Smooth muscle cell (in vitro differentiated cells): ENCODE measurements at regions not wholly inside any gene's neighbourhood (a gene's known extent, or its start where the extent isn't known, plus 50 kb on each side); places are given as distances from the start of the nearest gene placed in this dataset.

Source experiments
- DNase-seq: peaks from one replicate; lab custom pipeline; 2025; ENCODE audit not compliant: unreplicated experiment; lab: John Stamatoyannopoulos, UW
- H2AFZ ChIP-seq: fragments of 200-600 bp; sonication (generic); 2 replicates; pipeline ENCODE4 v1.6.0; 2016; ENCODE audit warnings: antibody characterized with exemption, low read depth, mild to moderate bottlenecking
- H3F3A ChIP-seq: fragments of 200-600 bp; sonication (generic); 2 replicates; pipeline ENCODE4 v1.6.0; 2017; ENCODE audit warnings: antibody characterized with exemption, low read depth
- H3K27ac ChIP-seq: fragments of 200-600 bp; sonication (generic); 2 replicates; pipeline ENCODE4 v1.5.1; 2016; ENCODE audit warnings: low read depth, mild to moderate bottlenecking
- H3K27me3 ChIP-seq: fragments of 200-600 bp; sonication (generic); 2 replicates; pipeline ENCODE4 v1.6.1; 2016; ENCODE audit warnings: low read depth, mild to moderate bottlenecking
- H3K36me3 ChIP-seq: fragments of 200-600 bp; sonication (generic); 2 replicates; pipeline ENCODE4 v1.5.1; 2016; ENCODE audit warnings: low read depth
- H3K4me1 ChIP-seq: fragments of 200-600 bp; sonication (generic); 2 replicates; pipeline ENCODE4 v1.5.1; 2016; ENCODE audit warnings: low read depth
- H3K4me2 ChIP-seq: fragments of 200-600 bp; sonication (generic); 2 replicates; pipeline ENCODE4 v1.6.0; 2016; ENCODE audit warnings: mild to moderate bottlenecking
- H3K4me3 ChIP-seq: fragments of 200-600 bp; sonication (generic); 2 replicates; pipeline ENCODE4 v1.5.1; 2016; ENCODE audit warnings: mild to moderate bottlenecking
- H3K79me2 ChIP-seq: fragments of 200-600 bp; sonication (generic); 2 replicates; pipeline ENCODE4 v1.6.0; 2016; ENCODE audit warnings: low read depth, mild to moderate bottlenecking
- H3K9ac ChIP-seq: fragments of 200-600 bp; sonication (generic); 2 replicates; pipeline ENCODE4 v1.6.0; 2016; ENCODE audit warnings: low read depth
- H3K9me3 ChIP-seq: fragments of 200-600 bp; sonication (generic); replicated peaks from 2 replicates; pipeline ENCODE4 v1.5.1; 2016; ENCODE audit warnings: low read depth
- H4K20me1 ChIP-seq: fragments of 200-600 bp; sonication (generic); 2 replicates; pipeline ENCODE4 v1.6.0; 2016; ENCODE audit warnings: low read depth
- CTCF ChIP-seq: fragments of 200-600 bp; sonication (generic); IDR thresholded peaks from 2 replicates; pipeline ENCODE4 v1.5.1; 2017; ENCODE audit warnings: borderline replicate concordance, mild to moderate bottlenecking, antibody characterized with exemption; ENCODE audit not compliant: insufficient read depth, poor library complexity, severe bottlenecking
- WGBS: methylation state at CpG from one replicate; pipeline ENCODE4 v1.1.7; 2016; ENCODE audit warnings: low lambda C conversion rate; 5-methylcytosine and 5-hydroxymethylcytosine counted together

GRCh38 chr4:61068745-61069144, 131.4 kb upstream of the ADGRL3 start:
- no peaks in the 10 kb centered on the region for H3K27me3 ChIP-seq
- no peaks in the 10 kb centered on the region for H3F3A ChIP-seq
- DNase-seq: no peak
- no peak overlapping the region for H3K4me3 ChIP-seq
- no peak overlapping the region for H3K27ac ChIP-seq
- no peaks in the 10 kb centered on the region for H3K4me1 ChIP-seq
- WGBS: 79% methylated on average over 5 of the region's 5 CpGs
- TF ChIP-seq CTCF: no peak
- no peaks in the 10 kb centered on the region for H4K20me1 ChIP-seq
- no peak overlapping the region for H3K9ac ChIP-seq
- no peaks in the 10 kb centered on the region for H3K79me2 ChIP-seq
- no peak overlapping the region for H3K4me2 ChIP-seq
- no peak overlapping the region for H2AFZ ChIP-seq
- no peaks in the 10 kb centered on the region for H3K36me3 ChIP-seq
- no peaks in the 10 kb centered on the region for H3K9me3 ChIP-seq

- DNase-seq: no peak
- Histone ChIP-seq H3K4me3 (no peak overlapping the region), H3F3A (no peaks in the 10 kb centered on the region), H3K27me3 (no peaks in the 10 kb centered on the region), H3K27ac (no peak overlapping the region), H3K9ac (no peak overlapping the region), H3K4me2 (no peak overlapping the region), H4K20me1 (no peaks in the 10 kb centered on the region), H3K36me3 (no peaks in the 10 kb centered on the region), H3K4me1 (no peaks in the 10 kb centered on the region), H3K9me3 (no peaks in the 10 kb centered on the region), H3K79me2 (no peaks in the 10 kb centered on the region), H2AFZ (no peak overlapping the region)
- TF ChIP-seq CTCF: no peak
- 67% methylated on average over 3 of the region's 3 CpGs for WGBS
Observed at GRCh38 chr4:61070269-61070668, 129.9 kb upstream of the ADGRL3 start.

GRCh38 chr4:61079427-61079826, 120.7 kb upstream of the ADGRL3 start:
- H3K27ac ChIP-seq: no peak overlapping the region
- no peaks in the 10 kb centered on the region for H3K9me3 ChIP-seq
- no peak overlapping the region for H2AFZ ChIP-seq
- no peaks in the 10 kb centered on the region for H3K36me3 ChIP-seq
- DNase-seq: no peak
- TF ChIP-seq CTCF: no peak
- no peak overlapping the region for H3K9ac ChIP-seq
- no peaks in the 10 kb centered on the region for H3K27me3 ChIP-seq
- no peaks in the 10 kb centered on the region for H4K20me1 ChIP-seq
- H3F3A ChIP-seq: no peaks in the 10 kb centered on the region
- H3K4me3 ChIP-seq: no peak overlapping the region
- H3K4me2 ChIP-seq: no peak overlapping the region
- no peaks in the 10 kb centered on the region for H3K4me1 ChIP-seq
- no peaks in the 10 kb centered on the region for H3K79me2 ChIP-seq

- Histone ChIP-seq H4K20me1 (no peaks in the 10 kb centered on the region), H3K4me1 (no peaks in the 10 kb centered on the region), H3K9ac (no peak overlapping the region), H3F3A (no peaks in the 10 kb centered on the region), H3K27ac (no peak overlapping the region), H2AFZ (no peak overlapping the region), H3K4me2 (no peak overlapping the region), H3K27me3 (no peaks in the 10 kb centered on the region), H3K4me3 (no peak overlapping the region), H3K9me3 (no peaks in the 10 kb centered on the region), H3K36me3 (no peaks in the 10 kb centered on the region), H3K79me2 (no peaks in the 10 kb centered on the region)
- DNase-seq: no peak
- no peak for TF ChIP-seq CTCF
- 77% methylated on average over 2 of the region's 2 CpGs for WGBS
Observed at GRCh38 chr4:61079976-61080375, 120.2 kb upstream of the ADGRL3 start.
